ENCODE measurements at regions not wholly inside any gene's neighbourhood (a gene's known extent, or its start where the extent isn't known, plus 50 kb on each side); places are given as distances from the start of the nearest gene placed in this dataset.

GRCh38 chr2:6064757-6065156 is 372.6 kb downstream of the SOX11 start:
- no peaks in the 10 kb centered on the region for H3K9me2 ChIP-seq (replicated peaks; ENCODE audit: low read length)
- no peak overlapping the region for H3K4me2 ChIP-seq (ENCODE audit: low read length)
- intact Hi-C loops (cut with micrococcal nuclease) = no loop called here
- no TSS peak for BruUV-seq (replicated peaks)
- no peak overlapping the region for H2AFZ ChIP-seq (ENCODE audit: low read length)
- ChIA-PET POLR2A (ENCODE audit: unreplicated experiment) (no interaction called here), CTCF (no interaction called here)
- H3K9ac ChIP-seq (ENCODE audit: low read length) = no peak overlapping the region
- H3F3A ChIP-seq (ENCODE audit: low read length, unreplicated experiment) = no peaks in the 10 kb centered on the region
- H3K9me3 ChIP-seq (ENCODE audit: low read length) = peaks cover 8% of the 10 kb centered on the region; the same call in 1 of the 2 replicates
- no peak overlapping the region for H3K4me3 ChIP-seq (ENCODE audit: low read length)
- H3K27ac ChIP-seq (ENCODE audit: low read length) = no peak overlapping the region
- H3K36me3 ChIP-seq (ENCODE audit: low read depth, low read length) = no peaks in the 10 kb centered on the region
- no peak for ATAC-seq
- H3K79me2 ChIP-seq (ENCODE audit: low read length) = no peaks in the 10 kb centered on the region
- TF ChIP-seq EZH2 (IDR thresholded peaks at IDR 0.05; ENCODE audit: low read length, unreplicated experiment) (no peak), CTCF (conservative IDR thresholded peaks at IDR 0.05; ENCODE audit: low read depth, low read length) (no peak), EZH2phosphoT487 (IDR thresholded peaks at IDR 0.05; ENCODE audit: borderline replicate concordance, low read length) (no peak)
- DNase-seq = no peak
- no peaks in the 10 kb centered on the region for H3K27me3 ChIP-seq (ENCODE audit: low read length)
- no peaks in the 10 kb centered on the region for H4K20me1 ChIP-seq (ENCODE audit: low read length)
- H3K4me1 ChIP-seq (ENCODE audit: insufficient read depth, low read length) = no peaks in the 10 kb centered on the region

GRCh38 chr2:6065703-6066102 is 373.5 kb downstream of the SOX11 start:
- POLR2A ChIA-PET (ENCODE audit: unreplicated experiment) = no interaction called here
- no peaks in the 10 kb centered on the region for H3F3A ChIP-seq (ENCODE audit: low read length, unreplicated experiment)
- BruUV-seq (replicated peaks) = no TSS peak

More at GRCh38 chr2:6065703-6066102, 373.5 kb downstream of the SOX11 start:
- Histone ChIP-seq H3K27me3 (ENCODE audit: low read length) (no peaks in the 10 kb centered on the region), H3K79me2 (ENCODE audit: low read length) (no peaks in the 10 kb centered on the region), H3K9me3 (ENCODE audit: low read length) (peaks cover 8% of the 10 kb centered on the region; the same call in 1 of the 2 replicates), H3K9me2 (replicated peaks; ENCODE audit: low read length) (no peaks in the 10 kb centered on the region), H3K4me1 (ENCODE audit: insufficient read depth, low read length) (no peaks in the 10 kb centered on the region), H3K9ac (ENCODE audit: low read length) (no peak overlapping the region), H3K4me2 (ENCODE audit: low read length) (no peak overlapping the region), H3K36me3 (ENCODE audit: low read depth, low read length) (no peaks in the 10 kb centered on the region), H2AFZ (ENCODE audit: low read length) (no peak overlapping the region), H4K20me1 (ENCODE audit: low read length) (no peaks in the 10 kb centered on the region), H3K27ac (ENCODE audit: low read length) (no peak overlapping the region), H3K4me3 (ENCODE audit: low read length) (no peak overlapping the region)
- no peak for TF ChIP-seq CTCF (conservative IDR thresholded peaks at IDR 0.05; ENCODE audit: low read depth, low read length)
- no peak for TF ChIP-seq EZH2phosphoT487 (IDR thresholded peaks at IDR 0.05; ENCODE audit: borderline replicate concordance, low read length)
- TF ChIP-seq EZH2 (IDR thresholded peaks at IDR 0.05; ENCODE audit: low read length, unreplicated experiment) = no peak
- DNase-seq = no peak
- CTCF ChIA-PET = no interaction called here
- intact Hi-C loops (cut with micrococcal nuclease) = no loop called here
- no peak for ATAC-seq
